ENCODE measurements at regions not wholly inside any gene's neighbourhood (a gene's known extent, or its start where the extent isn't known, plus 50 kb on each side); places are given as distances from the start of the nearest gene placed in this dataset.

GRCh38 chr5:2249442-2249841 lies 366.7 kb upstream of the IRX4 start:
- H2AFZ ChIP-seq (ENCODE audit: low read depth) = no peak overlapping the region
- H3K27me3 ChIP-seq (ENCODE audit: insufficient read depth, low read depth) = no peaks in the 10 kb centered on the region
- H4K20me1 ChIP-seq (ENCODE audit: insufficient read depth) = no peaks in the 10 kb centered on the region
- no peaks in the 10 kb centered on the region for H3K79me2 ChIP-seq (ENCODE audit: insufficient read depth, low read depth)
- H3K27ac ChIP-seq = no peak overlapping the region
- no peaks in the 10 kb centered on the region for H3K4me1 ChIP-seq (ENCODE audit: low read depth, poor library complexity, severe bottlenecking)
- TF ChIP-seq CTCF (conservative IDR thresholded peaks at IDR 0.05; ENCODE audit: low read depth, low read length) = no peak
- no peak overlapping the region for H3K4me3 ChIP-seq (IDR thresholded peaks at IDR 0.05; ENCODE audit: insufficient read depth, low read depth, low read length)
- H3K4me2 ChIP-seq = no peak overlapping the region
- no peak overlapping the region for H3K9ac ChIP-seq
- no peaks in the 10 kb centered on the region for H3K36me3 ChIP-seq (ENCODE audit: insufficient read depth)

GRCh38 chr5:2249026-2249425 lies 366.3 kb upstream of the IRX4 start:
- H4K20me1 ChIP-seq (ENCODE audit: insufficient read depth) = no peaks in the 10 kb centered on the region
- no peak overlapping the region for H2AFZ ChIP-seq (ENCODE audit: low read depth)
- H3K79me2 ChIP-seq (ENCODE audit: insufficient read depth, low read depth) = no peaks in the 10 kb centered on the region
- no peak for TF ChIP-seq CTCF (conservative IDR thresholded peaks at IDR 0.05; ENCODE audit: low read depth, low read length)
- no peak overlapping the region for H3K4me2 ChIP-seq
- H3K36me3 ChIP-seq (ENCODE audit: insufficient read depth) = no peaks in the 10 kb centered on the region
- H3K27ac ChIP-seq = no peak overlapping the region
- no peaks in the 10 kb centered on the region for H3K4me1 ChIP-seq (ENCODE audit: low read depth, poor library complexity, severe bottlenecking)
- H3K9ac ChIP-seq = no peak overlapping the region
- H3K27me3 ChIP-seq (ENCODE audit: insufficient read depth, low read depth) = no peaks in the 10 kb centered on the region
- H3K4me3 ChIP-seq (IDR thresholded peaks at IDR 0.05; ENCODE audit: insufficient read depth, low read depth, low read length) = no peak overlapping the region

GRCh38 chr5:2242539-2242938 lies 359.8 kb upstream of the IRX4 start:
- Histone ChIP-seq H3K4me3 (IDR thresholded peaks at IDR 0.05; ENCODE audit: insufficient read depth, low read depth, low read length) (no peak overlapping the region), H3K27ac (no peak overlapping the region), H3K36me3 (ENCODE audit: insufficient read depth) (no peaks in the 10 kb centered on the region), H3K4me2 (no peak overlapping the region), H2AFZ (ENCODE audit: low read depth) (no peak overlapping the region), H3K9ac (no peak overlapping the region), H3K79me2 (ENCODE audit: insufficient read depth, low read depth) (no peaks in the 10 kb centered on the region), H4K20me1 (ENCODE audit: insufficient read depth) (no peaks in the 10 kb centered on the region), H3K27me3 (ENCODE audit: insufficient read depth, low read depth) (no peaks in the 10 kb centered on the region), H3K4me1 (ENCODE audit: low read depth, poor library complexity, severe bottlenecking) (no peaks in the 10 kb centered on the region)
- no peak for TF ChIP-seq CTCF (conservative IDR thresholded peaks at IDR 0.05; ENCODE audit: low read depth, low read length)

- no peak overlapping the region for H3K4me3 ChIP-seq (IDR thresholded peaks at IDR 0.05; ENCODE audit: insufficient read depth, low read depth, low read length)
- no peaks in the 10 kb centered on the region for H3K4me1 ChIP-seq (ENCODE audit: low read depth, poor library complexity, severe bottlenecking)
- no peak overlapping the region for H3K27ac ChIP-seq
- H4K20me1 ChIP-seq (ENCODE audit: insufficient read depth) = no peaks in the 10 kb centered on the region
- no peak for TF ChIP-seq CTCF (conservative IDR thresholded peaks at IDR 0.05; ENCODE audit: low read depth, low read length)
- no peak overlapping the region for H3K4me2 ChIP-seq
- H3K36me3 ChIP-seq (ENCODE audit: insufficient read depth) = no peaks in the 10 kb centered on the region
- H3K79me2 ChIP-seq (ENCODE audit: insufficient read depth, low read depth) = no peaks in the 10 kb centered on the region
- no peak overlapping the region for H3K9ac ChIP-seq
- H2AFZ ChIP-seq (ENCODE audit: low read depth) = no peak overlapping the region
- H3K27me3 ChIP-seq (ENCODE audit: insufficient read depth, low read depth) = no peaks in the 10 kb centered on the region
Observed at GRCh38 chr5:2241842-2242241, 359.1 kb upstream of the IRX4 start.

Data from KMS-11 (cell line).